Limb (tissue), 2 donors: ENCODE measurements at regions not wholly inside any gene's neighbourhood (a gene's known extent, or its start where the extent isn't known, plus 50 kb on each side); places are given as distances from the start of the nearest gene placed in this dataset.
"Not testable (repeated sequence)": the region's sequence is repeated elsewhere in the genome, so short reads cannot be mapped to it uniquely, and the experiment has no call there.

Experiments used
- DNase-seq, 2 donors: peaks; one replicate each; pipeline ENCODE4 v3.0.0-alpha.2; 2016; ENCODE audit errors: extremely low spot score in 2 of 2

DNA sequence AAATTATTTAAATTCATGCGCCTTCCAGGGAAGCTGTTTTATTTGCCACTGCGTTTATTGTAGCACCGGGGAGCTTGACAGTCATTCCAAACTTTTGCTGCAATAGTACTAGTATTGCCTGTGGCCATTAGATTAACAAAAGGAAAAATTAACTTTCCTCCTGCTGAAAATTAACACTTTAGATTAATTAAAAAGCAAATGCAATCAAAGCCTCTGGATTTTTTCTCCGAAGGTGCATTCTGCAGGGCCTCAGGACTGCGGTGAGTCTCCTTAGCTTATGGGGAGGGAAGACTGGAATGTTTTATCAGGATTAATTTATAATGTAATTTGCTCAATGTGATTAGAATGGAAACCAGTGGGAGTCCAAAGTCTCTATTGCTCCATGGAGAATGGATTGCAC is 456.4 kb upstream of the CFAP20DC start:
- no peak for DNase-seq

DNA sequence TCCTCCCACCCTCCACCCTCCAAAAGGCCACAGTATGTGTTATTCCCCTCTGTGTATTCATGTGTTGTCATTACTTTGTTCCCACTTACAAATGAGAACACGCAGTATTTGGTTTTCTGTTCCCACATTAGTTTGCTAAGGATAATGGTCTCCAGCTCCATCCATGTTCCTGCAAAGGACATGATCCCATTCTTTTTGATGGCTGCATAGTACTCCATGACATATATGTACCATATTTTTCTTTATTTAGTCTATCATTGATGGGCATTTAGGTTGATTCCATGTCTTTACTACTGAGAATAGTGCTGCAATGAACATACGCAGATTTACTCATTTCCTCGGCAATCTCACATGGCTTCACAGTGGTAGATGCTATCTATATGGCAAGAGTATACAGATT is 453.6 kb upstream of the CFAP20DC start:
- DNase-seq, result no peak

DNA sequence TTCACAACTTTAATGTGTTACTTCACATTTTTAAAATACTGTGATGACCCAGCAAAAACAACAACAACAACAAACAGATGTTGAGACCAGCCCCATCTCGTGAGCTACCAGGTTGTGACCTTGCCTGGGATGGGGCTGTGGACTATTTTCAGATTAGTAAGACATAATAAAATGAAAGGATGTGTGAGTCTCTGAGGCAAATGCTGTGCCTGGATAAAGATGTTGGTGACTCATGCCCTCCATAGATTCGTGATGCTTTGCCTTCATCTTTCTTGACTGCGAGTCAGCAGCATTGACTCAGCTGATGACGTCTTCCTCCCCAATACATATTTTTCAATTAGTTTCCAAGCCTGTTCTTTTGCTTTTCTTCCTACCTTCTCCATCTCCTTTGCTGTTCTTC is 453.0 kb upstream of the CFAP20DC start:
- DNase-seq, result no peak

DNA sequence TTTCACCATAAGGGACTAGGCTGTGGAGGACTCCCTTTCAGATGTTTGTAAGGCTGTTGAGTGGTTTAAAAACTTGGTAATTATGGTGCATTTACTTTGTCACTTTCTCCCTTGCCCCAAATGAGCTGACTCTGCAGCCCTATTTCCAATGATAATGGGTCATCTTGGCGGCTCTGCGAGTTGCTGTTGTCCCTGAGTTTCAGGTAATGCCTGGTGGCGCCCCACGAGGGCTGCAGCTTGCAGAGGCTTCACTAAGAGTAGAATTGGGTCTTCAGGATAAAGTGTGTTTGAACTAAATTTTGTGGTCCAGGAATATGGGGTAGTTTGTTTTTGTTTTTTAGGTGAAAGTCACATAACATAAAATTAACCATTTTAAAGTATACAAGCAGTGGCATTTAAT is 450.1 kb upstream of the CFAP20DC start:
- DNase-seq, result no peak

DNA sequence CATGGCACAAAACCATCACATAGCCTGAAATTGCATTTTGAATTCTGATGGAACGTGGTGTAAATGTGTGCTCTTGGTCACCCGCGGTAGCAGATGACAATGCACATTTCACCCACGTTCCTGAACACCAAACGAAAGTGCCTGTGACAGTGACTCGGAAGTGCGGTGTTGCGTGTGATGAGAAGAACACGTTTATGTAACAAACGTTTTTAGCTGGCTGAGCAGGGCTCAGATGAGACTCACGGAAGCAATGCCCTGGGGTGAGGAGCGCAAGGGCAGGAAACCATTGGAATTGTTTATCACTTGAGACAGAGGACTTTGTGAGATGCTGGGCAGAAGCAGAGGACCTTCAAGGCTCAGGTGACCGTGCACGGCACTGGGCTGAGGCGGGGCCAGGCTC is 449.2 kb upstream of the CFAP20DC start:
- no peak for DNase-seq

DNA sequence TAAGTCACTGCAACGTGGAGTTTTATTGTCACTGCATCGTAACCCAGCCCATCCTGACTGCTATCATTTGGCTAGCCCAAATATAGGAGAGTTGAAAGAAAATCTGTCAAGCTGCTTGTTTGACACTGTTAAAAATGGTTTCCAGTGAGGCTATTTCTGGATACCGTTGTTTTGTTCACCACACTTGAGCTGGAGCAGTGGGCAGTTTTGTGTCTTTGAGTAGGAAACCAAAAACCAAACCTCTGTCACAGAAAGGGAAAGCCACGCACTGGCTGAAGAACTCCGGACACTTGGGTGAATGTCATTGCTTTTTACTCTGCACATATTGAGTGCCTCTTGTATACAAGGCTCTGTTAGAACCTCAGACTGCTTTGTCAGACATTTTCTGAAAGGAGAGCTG is 446.4 kb upstream of the CFAP20DC start:
- no peak for DNase-seq

DNA sequence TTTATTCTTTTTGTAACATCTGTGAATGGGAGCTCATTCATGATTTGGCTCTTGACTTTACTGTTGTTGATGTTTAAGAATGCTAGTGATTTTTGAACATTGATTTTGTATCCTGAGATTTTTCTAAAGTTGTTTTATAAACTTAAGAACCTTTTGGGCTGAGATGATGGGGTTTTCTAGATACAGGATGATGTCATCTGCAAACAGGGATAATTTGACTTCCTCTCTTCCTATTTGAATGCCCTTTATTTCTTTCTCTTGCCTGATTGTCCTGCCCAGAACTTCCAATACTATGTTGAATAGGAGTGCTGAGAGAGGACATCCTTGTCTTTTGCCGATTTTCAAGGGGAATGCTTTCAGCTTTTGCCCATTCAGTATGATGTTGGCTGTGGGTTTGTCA is 445.1 kb upstream of the CFAP20DC start:
- not testable (repeated sequence) for DNase-seq

DNA sequence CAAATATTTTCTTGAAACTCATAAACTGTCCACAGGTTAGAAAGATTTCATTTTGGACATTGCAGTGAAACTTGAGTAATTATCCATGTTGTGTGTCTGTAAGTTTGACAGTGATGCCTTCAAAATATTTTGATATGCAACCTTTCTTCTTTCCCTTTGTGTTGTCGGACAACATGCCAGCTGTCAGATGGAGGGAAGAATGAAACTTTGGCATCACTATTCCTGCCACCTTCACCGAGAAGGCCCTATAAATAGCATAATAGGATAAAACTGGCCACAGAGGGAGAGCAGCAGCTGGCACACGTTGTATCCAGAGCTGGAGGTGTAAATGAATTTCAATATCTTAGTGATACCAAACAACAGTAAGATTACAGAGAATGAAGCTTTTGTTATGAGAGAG is 436.7 kb upstream of the CFAP20DC start:
- DNase-seq, result no peak

DNA sequence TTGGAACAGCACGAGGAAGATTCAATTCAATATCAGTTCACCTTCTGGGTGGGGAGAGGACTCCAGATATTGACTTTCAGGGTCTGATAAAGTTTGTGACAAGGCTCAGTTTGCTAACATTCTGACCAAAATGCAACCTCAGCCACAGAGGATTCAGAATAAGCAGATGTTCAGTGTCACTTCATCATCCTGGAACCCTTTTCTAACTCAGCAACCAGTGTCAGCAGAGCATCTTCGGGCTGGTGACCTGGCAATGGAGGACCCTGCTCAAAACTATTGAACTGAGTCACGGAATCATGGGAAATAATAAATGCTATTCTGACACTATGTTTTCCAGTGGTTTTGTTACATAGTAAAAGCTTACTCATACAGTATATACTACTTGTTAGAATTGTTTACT is 433.4 kb upstream of the CFAP20DC start:
- no peak for DNase-seq

DNA sequence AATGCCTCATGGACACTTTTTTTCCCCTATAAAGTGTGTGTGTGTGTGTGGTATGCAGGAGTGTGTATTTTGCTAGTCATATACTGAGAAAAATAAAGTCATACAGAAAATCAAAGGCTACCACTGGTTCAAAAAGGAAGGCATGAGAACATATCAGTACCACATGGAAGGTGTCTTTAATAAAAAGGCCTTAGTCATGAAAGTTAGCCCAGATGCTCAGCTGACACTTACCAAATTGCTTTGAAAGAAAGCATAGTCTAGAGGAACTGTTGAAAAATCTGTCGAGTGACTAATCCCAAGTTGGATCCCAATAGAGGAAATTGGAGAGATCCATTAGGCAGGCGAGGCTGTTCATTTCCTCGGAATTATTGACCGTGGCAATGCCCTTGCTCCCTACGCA is 432.9 kb upstream of the CFAP20DC start:
- no peak for DNase-seq

DNA sequence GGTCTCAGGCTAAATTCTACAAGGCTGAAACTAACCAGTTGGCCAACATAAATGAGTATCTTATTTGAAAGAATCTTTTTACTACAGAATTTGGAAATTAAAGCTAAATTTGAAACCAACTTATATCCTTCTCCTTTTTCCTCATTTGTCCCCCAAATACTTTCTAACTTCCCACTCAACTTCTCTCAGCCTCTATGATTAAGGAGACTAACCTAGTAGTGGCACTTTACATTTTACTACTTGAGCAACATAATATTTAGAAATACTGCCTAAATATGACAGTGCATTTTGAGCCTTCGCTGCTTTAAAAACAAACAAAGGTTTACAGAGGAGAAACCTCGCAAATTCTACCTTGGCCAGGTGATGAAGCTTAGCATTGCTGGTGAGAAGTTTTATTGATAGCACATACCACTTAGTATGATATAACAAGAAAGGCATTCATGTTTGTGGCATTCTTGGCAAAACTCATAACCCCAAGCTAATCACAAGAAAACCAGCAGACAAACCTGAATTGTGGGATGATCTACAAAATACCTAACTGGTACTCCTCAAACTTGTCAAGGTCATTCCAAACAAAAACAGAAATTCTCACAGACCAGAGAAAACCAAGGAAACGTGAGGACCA is 432.1 kb upstream of the CFAP20DC start:
- no peak for DNase-seq

DNA sequence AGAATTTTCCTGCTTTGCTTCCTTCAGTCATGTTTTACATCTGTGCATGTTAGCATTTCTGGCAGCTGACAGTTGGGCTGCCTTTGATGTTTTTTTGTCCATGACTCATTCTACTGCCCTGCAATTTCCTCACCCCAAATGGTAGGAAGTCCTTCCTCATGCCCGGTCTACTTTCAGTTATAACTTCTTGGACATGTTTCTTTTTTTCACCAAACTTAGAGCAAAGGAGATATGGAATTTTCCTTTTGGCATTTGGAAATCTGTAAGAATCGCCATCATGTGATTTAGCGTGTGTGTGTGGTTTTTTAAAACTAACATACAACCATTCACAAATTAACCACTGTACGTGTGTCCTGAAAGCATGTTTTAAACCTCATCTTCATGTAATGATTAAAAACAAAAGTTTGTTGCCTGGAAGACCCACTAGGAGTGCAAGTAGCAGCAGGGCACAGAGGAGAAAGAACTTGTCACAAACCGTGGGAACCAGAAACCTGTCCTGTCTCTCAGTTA is 430.7 kb upstream of the CFAP20DC start:
- DNase-seq, result peak in 1 of 2 donors; percentile 16

DNA sequence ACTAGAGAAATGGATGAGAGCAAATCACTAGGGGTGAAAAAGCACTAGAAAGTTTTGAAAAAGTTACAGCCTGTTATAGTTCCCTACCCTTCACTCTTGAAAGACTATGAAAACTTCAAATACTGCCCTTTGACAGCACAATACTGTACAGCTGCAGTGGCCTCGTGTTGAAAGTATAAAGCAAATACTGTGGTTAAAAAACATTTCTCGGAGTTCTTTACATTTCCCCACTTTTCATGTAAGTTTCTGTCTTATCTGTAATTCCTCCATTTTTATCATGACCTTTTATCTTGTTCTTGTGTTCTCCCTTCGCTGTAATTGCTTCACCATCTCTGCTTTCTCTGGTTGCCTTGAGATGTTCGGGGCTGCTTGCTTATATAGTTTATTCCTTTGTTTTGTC is 423.8 kb upstream of the CFAP20DC start:
- no peak for DNase-seq

DNA sequence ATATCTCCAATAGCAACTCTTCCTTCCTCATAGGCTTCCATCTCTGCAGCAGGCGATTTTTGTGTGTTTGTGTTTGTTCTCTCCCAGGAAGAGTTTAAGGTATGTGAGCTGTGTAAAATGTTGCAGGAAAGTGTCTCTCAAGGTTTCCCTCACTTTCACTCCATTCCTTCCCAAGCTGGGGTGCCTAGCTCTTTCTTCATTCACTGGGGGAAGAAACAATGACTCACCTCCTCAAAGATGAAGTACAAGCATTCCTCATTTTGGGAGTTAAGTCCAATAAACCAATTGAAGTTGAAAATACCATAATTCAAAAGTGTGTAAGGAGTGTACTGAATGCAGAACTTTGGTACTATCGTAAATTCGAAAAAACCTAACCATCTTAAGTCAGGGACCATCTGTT is 422.7 kb upstream of the CFAP20DC start:
- DNase-seq, result no peak

DNA sequence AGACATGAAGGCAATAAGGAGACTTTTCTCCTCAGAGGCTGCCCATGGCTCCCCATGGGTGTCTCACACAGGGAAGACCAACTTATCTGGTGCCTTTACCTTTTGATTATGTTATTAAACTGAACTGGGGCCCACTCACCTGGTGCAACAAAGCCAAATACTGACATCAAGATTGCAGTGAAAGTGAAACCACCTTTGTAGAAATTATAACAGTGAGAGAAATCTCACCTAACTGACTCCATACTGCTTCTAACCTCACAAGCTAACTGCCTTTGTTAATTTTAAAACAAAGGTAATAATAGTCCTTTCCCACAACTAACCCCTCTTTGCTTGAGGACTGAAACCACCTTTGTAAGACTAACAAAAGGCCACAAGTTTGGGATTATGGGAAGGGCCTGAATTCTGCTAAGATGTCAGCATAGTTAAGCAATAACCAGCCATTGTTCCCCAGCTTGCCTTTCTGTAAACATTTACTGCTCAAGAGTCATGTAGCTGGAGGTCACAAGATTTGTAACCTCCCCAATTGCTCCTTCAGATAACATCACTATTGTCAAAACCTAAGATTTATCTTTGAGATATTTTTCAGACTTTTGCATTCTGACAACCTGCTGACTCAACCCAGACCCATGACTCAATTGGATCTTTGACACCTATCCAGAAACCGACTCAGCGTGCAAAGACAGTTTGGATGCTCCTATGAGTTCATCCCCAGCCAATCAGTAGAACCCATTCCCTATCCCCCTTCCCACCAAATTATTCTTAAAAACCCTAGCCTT is 420.3 kb upstream of the CFAP20DC start:
- DNase-seq, result no peak

DNA sequence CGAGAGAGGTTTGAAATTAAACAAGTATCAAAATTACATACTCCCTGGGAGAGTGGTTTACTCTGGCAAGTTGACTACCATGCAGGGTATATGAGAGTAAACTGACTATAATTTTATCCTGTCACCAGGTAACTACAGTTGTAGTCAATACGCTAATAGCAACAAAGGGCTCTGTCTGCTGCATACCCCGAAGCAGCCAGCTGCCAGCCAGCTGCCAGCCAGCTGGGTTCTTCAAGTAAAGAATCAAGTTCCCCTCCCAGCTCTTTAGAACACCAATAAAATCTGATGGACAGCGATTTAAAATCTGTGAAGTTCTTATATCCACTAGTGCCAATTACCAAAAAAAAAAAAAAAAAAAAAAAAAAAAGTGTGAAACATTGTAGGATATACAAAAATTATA is 417.7 kb upstream of the CFAP20DC start:
- peak in 1 of 2 donors; percentile 29 for DNase-seq

DNA sequence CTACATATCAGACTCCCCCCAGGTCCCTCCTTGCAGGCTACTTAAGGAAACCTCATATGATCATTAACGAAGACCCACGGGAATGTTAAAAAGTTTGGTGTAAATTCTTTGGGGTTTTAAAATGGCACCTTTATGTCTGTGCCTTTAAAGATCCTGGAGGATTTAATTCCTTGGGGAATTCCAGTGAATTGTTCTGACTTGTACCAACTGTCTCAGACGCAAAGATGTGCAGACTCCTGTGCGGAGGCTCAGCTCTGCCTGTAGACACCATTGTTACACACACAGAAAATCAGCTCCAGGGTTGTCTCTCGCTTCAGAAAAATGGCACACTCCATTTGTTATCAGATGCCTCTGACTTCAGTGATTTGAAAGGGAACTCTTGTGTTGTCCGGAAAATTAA is 414.4 kb upstream of the CFAP20DC start:
- DNase-seq, result no peak

DNA sequence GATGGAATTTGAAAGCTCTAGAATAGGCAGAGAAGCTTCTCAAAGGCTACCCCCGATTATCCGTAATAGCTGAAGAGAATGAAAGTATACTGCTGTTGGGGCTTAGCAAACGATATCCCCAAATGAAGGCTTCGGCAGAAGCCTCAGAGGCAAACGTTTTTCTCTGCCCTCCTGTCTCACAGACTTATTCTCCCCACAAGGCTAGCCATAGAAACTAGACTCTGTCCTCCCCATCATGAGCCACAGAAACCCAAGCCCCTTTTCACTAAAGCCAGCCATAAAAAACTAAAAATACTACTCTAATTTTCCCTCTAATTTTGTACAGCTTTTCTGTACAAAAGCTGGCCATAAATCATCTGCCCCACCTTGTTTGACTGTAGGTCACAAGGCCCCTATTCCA is 413.4 kb upstream of the CFAP20DC start:
- DNase-seq, result no peak

DNA sequence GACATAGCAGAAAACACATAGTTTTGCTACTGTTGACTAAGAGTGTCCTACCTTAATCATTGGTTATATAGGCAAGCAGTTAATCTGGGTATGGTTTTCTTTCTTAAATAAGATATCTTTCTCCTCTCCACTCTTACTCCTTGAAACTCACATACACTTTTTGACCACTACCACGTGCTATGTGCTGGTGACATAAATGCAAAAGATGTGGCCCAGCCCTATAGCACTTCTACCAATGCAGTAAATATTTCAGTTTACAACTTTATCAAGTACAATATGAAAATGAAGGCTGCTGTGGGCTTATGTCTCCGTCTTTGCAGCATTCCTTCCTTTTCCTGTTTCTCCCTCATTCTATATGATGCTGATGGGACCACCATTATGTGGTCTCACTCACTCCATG is 410.2 kb upstream of the CFAP20DC start:
- no peak for DNase-seq

DNA sequence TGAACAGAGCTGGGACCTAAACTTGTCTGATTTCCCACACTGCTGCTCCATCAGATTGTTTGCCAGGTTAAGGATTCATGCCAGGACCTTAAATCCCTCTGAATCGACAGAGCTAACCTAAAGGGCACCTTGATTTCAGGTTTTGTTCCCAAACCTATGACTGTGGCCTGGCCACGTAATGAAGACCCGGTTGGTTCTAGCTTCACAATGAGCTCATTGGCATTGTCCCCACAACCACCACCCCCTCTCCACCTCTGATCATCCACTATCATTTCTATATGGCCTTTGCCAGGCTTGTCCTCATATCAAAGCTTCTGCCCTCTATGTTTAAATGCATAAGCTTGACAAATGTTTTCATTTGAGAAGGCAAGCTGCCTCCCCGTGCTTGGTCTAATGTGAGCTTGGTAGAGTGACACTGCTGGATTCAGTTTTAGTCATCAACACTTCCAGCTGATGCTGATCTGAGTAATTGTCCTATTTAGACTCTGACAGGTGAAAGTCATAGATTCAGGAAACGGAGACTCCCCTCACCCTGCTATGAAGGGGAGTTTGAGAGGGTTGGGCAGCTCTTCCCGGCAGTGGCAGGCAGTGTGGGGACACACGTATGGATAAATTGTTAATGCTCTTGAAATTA is 407.1 kb upstream of the CFAP20DC start:
- no peak for DNase-seq

DNA sequence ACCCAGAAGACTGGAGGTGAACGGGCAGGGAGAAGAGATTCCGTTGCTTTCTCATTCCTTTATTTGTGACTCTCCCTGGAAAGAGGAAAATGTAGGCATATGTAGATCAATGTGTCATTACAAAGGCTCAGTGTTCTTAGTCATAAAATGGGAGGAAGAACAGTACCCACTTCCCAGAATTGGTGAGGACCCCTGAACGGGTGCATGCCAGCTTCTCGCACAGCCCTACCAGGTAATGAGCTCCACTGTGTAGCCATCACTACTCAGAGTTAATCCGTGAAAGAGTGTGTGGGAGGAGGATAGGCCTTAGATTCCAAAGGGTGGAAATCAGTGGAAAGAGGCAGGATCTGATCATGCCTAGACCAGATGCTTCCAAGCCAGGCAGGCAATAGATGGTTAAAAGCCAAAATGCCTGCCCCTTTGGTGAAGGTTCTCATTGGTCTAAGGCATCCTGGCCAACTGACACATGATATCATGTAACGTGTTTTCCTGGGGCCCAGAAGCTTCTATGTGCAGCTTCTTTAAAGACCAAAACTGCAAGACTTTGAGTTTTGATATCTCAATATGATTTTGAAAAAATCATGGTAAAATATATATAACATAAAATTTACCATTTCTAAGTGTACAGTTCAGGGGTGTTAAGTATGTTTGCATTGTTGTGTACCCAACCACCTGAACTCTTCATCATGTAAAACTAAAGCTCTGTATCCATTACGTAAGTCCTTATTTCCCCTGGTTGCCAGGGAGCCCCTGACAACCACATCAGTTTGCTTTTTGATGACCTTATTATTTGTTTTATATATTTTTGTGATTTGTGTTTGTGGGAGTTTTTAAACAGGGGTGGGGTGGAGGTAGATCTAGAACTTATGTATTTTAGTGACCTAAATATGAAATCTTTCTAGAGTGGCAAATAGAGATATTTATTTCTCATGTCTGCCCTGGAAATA is 402.2 kb upstream of the CFAP20DC start:
- no peak for DNase-seq
